Fibroblast of lung (primary cell): ENCODE measurements at regions not wholly inside any gene's neighbourhood (a gene's known extent, or its start where the extent isn't known, plus 50 kb on each side); places are given as distances from the start of the nearest gene placed in this dataset.
A peak's percentile ranks its signal among the peaks of the same experiment; 100 is the strongest.

Source experiments
- DNase-seq, 2 donors: peaks; one replicate each; pipeline versions ENCODE4 v3.0.0 to v3.0.0-alpha.2; 2010; ENCODE audit warnings: low read depth in 2 of 2
- H2AFZ ChIP-seq: 2 replicates; pipeline ENCODE4 v1.5.1; 2012; ENCODE audit warnings: low read length, control low read depth, inconsistent platforms
- H3K27ac ChIP-seq: 2 replicates; pipeline ENCODE4 v1.5.1; 2011; ENCODE audit warnings: low read length, control low read depth; ENCODE audit not compliant: insufficient read depth
- H3K27me3 ChIP-seq: 2 replicates; pipeline ENCODE4 v1.5.1; 2011; ENCODE audit warnings: mild to moderate bottlenecking, low read length; ENCODE audit not compliant: control insufficient read depth, insufficient read depth
- H3K36me3 ChIP-seq: 2 replicates; pipeline ENCODE4 v1.5.1; 2011; ENCODE audit warnings: low read length; ENCODE audit not compliant: control insufficient read depth, insufficient read depth
- H3K4me1 ChIP-seq: 2 replicates; pipeline ENCODE4 v1.5.1; 2011; ENCODE audit warnings: low read length; ENCODE audit not compliant: control insufficient read depth, insufficient read depth; ENCODE audit errors: extremely low read depth
- H3K4me2 ChIP-seq: 2 replicates; pipeline ENCODE4 v1.5.1; 2011; ENCODE audit warnings: low read length, control low read depth; ENCODE audit not compliant: insufficient read depth; ENCODE audit errors: extremely low read depth
- H3K4me3 ChIP-seq, 4 experiments: fragments of 200-600 bp in 1 of 4; sonication (generic) in 1 of 4; replicated peaks in 1 of 4; 2 replicates each; pipeline ENCODE4 v1.5.1; 2011 to 2016; ENCODE audit warnings: low read length in 4 of 4, low read depth in 3 of 4, mild to moderate bottlenecking in 3 of 4, control low read depth in 2 of 4, inconsistent platforms in 1 of 4, mixed read lengths in 1 of 4; ENCODE audit not compliant: insufficient read depth in 1 of 4; ENCODE audit errors: control extremely low read depth in 1 of 4
- H3K79me2 ChIP-seq: 2 replicates; pipeline ENCODE4 v1.5.1; 2012; ENCODE audit warnings: mild to moderate bottlenecking, low read length, inconsistent platforms; ENCODE audit not compliant: control insufficient read depth, insufficient read depth
- H3K9ac ChIP-seq: 2 replicates; pipeline ENCODE4 v1.5.1; 2011; ENCODE audit warnings: mild to moderate bottlenecking, low read length, control low read depth; ENCODE audit not compliant: insufficient read depth
- H3K9me3 ChIP-seq: 2 replicates; pipeline ENCODE4 v1.5.1; 2012; ENCODE audit warnings: low read depth, low read length; ENCODE audit not compliant: control insufficient read depth, insufficient read depth
- H4K20me1 ChIP-seq: 2 replicates; pipeline ENCODE4 v1.5.1; 2011; ENCODE audit warnings: low read length; ENCODE audit not compliant: control insufficient read depth, insufficient read depth; ENCODE audit errors: extremely low read depth
- EZH2 ChIP-seq: IDR thresholded peaks from 2 replicates; pipeline ENCODE4 v1.5.1; 2012; ENCODE audit warnings: low read length, control low read depth, mild to moderate bottlenecking; ENCODE audit errors: missing control alignments
- TF ChIP-seq, protein P1 (sequence below), 2 donors: IDR thresholded peaks in 1 of 2; conservative IDR thresholded peaks in 1 of 2; 1 replicate in 1 of 2; 2 replicates in 1 of 2; pipeline ENCODE4 v1.5.1; 2011 to 2012; ENCODE audit warnings: low read length in 2 of 2, control low read depth in 1 of 2, inconsistent platforms in 1 of 2, low read depth in 1 of 2, mild to moderate bottlenecking in 1 of 2

DNA sequence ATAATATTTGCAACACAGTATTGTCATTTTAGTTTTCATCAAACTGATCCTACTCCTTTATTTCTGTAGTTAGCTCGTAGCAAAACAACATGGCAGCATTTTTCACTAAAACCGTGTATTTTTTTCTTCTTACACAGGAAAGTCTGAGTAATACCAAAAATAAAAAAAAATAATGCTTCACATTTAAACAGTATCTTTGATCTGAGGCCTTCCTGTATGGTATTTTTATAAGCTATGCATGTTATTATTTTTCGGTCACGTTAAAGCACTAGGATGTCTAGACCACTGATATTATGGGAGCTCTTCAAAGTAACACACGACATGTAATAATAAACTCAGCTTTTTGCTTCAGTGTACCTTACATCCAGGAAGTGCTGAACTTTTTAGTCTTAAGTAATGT lies 94.1 kb upstream of the SRD5A3 start:
- Histone ChIP-seq H3K27me3 (no peaks in the 10 kb centered on the region), H3K27ac (no peak overlapping the region), H4K20me1 (no peaks in the 10 kb centered on the region), H3K4me1 (no peaks in the 10 kb centered on the region), H2AFZ (no peak overlapping the region), H3K4me2 (no peak overlapping the region), H3K79me2 (no peaks in the 10 kb centered on the region), H3K9me3 (no peaks in the 10 kb centered on the region), H3K9ac (no peak overlapping the region), H3K36me3 (no peaks in the 10 kb centered on the region), H3K4me3 (no peak overlapping the region)
- TF ChIP-seq, protein P1, sequence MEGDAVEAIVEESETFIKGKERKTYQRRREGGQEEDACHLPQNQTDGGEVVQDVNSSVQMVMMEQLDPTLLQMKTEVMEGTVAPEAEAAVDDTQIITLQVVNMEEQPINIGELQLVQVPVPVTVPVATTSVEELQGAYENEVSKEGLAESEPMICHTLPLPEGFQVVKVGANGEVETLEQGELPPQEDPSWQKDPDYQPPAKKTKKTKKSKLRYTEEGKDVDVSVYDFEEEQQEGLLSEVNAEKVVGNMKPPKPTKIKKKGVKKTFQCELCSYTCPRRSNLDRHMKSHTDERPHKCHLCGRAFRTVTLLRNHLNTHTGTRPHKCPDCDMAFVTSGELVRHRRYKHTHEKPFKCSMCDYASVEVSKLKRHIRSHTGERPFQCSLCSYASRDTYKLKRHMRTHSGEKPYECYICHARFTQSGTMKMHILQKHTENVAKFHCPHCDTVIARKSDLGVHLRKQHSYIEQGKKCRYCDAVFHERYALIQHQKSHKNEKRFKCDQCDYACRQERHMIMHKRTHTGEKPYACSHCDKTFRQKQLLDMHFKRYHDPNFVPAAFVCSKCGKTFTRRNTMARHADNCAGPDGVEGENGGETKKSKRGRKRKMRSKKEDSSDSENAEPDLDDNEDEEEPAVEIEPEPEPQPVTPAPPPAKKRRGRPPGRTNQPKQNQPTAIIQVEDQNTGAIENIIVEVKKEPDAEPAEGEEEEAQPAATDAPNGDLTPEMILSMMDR (conservative IDR thresholded peaks at IDR 0.05 in 1 of 2, IDR thresholded peaks at IDR 0.05 in 1 of 2; ENCODE audit: low read depth in 1 of 2, low read length in 2 of 2) = no peak
- TF ChIP-seq EZH2 = no peak
- DNase-seq = no peak

DNA sequence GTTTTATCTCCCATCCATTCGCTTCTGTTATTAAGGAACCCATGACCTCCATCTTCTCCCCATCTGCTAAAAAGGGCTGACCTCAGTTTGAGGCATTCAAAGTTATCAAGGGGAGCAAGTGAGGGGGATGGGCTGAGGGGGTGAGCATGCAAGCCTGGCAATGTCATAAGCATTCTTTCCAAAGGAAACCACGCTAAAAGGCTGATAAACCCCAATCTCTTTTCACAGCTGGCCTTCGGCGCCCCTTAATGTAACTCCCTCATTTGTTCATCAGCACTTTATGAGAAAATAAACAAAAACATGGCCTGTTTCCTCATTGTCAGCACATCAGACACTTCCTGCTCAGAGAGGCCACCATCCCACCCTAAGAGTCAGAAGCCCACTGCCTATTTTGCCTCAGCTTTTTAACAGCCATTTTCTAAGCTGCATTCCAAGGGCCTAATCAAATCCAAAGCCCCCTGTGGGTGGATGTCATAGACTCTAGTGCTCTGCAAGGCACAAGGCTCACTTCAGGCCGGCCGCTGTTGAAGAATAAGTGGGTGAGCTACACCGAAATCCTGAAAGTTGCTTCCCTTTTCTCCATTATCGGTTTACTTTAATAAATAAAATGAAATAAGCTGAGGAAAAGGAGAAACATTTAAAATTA lies 92.0 kb upstream of the SRD5A3 start:
- H4K20me1 ChIP-seq = no peaks in the 10 kb centered on the region
- no peak overlapping the region for H3K9ac ChIP-seq
- TF ChIP-seq EZH2 = no peak
- TF ChIP-seq, protein P1 (conservative IDR thresholded peaks at IDR 0.05 in 1 of 2, IDR thresholded peaks at IDR 0.05 in 1 of 2; ENCODE audit: low read depth in 1 of 2, low read length in 2 of 2) = no peak
- no peaks in the 10 kb centered on the region for H3K4me1 ChIP-seq
- H3K4me2 ChIP-seq = no peak overlapping the region
- DNase-seq = no peak
- H3K27ac ChIP-seq = no peak overlapping the region
- H3K36me3 ChIP-seq = no peaks in the 10 kb centered on the region
- H3K79me2 ChIP-seq = no peaks in the 10 kb centered on the region
- H2AFZ ChIP-seq = no peak overlapping the region
- no peaks in the 10 kb centered on the region for H3K27me3 ChIP-seq
- no peak overlapping the region for H3K4me3 ChIP-seq
- no peaks in the 10 kb centered on the region for H3K9me3 ChIP-seq

DNA sequence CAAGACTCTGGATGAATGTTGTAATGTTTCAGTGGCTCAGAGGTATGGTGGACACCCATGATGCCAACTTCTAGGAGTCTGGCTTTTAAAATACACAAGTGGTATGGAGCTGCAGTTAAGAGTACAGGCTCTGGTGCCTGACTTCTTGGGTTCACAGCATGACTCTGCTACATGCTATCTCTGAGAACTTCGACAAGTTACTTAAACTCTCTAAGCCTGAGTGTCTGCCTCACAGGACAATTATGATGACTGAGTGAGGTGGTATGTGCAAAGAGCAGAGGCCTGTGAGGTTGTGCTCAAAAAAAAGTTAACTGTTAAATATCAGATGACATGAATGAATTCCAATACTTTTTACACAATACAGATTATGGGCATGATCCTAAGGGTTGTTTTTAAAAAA lies 90.9 kb upstream of the SRD5A3 start:
- no peak overlapping the region for H2AFZ ChIP-seq
- TF ChIP-seq EZH2 = no peak
- H3K4me1 ChIP-seq = no peaks in the 10 kb centered on the region
- peak in 1 of 2 donors; percentile 64 for DNase-seq
- H3K36me3 ChIP-seq = no peaks in the 10 kb centered on the region
- no peak overlapping the region for H3K27ac ChIP-seq
- no peak overlapping the region for H3K9ac ChIP-seq
- H4K20me1 ChIP-seq = no peaks in the 10 kb centered on the region
- no peak overlapping the region for H3K4me2 ChIP-seq
- H3K9me3 ChIP-seq = no peaks in the 10 kb centered on the region
- H3K27me3 ChIP-seq = no peaks in the 10 kb centered on the region
- H3K4me3 ChIP-seq = no peak overlapping the region
- H3K79me2 ChIP-seq = no peaks in the 10 kb centered on the region
